Central memory CD4-positive, alpha-beta T cell (primary cell): ENCODE measurements at regions not wholly inside any gene's neighbourhood (a gene's known extent, or its start where the extent isn't known, plus 50 kb on each side); places are given as distances from the start of the nearest gene placed in this dataset.
"Not testable (repeated sequence)": the region's sequence is repeated elsewhere in the genome, so short reads cannot be mapped to it uniquely, and the experiment has no call there.

Experiments
- DNase-seq: peaks from one replicate; pipeline ENCODE4 v3.0.0; 2022

DNA sequence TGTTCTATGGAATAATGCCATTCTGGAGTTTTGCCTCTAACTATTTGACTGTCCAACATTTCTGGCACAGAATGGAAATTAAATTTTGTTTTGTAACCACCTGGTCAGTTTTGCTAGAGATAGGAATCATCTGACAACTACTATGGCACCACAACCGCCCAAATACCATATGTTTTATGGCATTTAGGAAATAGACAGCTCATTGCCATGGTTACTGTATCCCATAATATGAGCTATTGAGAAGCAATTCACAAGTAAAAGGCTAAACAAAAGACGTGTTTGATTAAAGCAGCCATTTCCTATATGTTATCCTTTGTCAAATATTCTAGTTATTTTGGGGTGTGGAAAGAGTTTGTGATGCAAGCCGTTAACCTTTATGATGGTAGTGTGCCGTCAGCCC lies 1105.3 kb upstream of the LCORL start:
- no peak for DNase-seq

DNA sequence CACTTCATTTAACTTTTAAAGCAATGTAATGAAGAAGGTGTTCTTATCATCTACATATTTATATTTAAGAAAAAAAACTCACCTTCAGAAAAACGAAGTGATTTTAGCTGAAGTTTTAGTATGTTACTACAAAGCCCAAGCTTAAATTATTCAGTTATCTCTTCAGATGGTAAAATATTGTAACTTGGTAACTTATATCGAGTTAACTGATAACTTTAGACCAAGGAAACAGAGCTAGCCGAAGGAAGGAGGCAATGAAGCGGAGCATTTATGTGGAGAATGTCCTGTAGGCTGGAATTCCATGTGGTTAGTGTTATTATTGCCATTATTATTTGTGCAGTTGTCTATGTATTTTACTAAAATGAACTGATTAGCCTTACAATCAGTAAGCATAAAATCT lies 1102.1 kb upstream of the LCORL start:
- no peak for DNase-seq

DNA sequence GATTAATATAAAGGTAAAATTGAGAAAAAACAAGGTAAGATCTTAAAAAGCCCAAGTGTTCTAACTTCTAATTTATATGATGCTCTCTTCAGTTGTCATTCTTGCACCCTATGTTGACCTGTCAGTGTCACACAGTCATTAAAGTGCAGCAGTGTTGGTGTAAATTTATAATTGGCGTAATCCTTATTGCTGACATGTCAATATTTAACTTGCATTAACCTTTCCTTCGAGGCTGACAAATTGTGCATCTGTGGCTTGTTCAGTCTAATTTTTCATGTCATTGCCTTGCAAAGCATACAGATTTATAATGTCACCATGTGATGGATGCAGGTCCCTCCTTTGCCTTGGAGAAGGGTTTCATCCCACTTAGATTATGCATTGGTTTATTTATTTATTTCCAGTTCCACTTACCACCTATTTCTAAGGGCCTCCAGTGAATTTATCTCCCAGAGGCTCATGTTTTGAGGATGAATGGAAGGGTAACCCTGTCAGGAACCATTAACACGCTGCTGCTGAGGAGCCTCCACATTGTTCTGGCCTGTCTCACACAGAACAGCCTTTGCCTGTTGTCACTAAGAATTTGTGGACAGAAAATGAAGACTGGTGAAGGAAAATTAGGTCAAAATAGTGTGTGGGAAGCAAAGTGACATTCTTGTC lies 1098.5 kb upstream of the LCORL start:
- no peak for DNase-seq

DNA sequence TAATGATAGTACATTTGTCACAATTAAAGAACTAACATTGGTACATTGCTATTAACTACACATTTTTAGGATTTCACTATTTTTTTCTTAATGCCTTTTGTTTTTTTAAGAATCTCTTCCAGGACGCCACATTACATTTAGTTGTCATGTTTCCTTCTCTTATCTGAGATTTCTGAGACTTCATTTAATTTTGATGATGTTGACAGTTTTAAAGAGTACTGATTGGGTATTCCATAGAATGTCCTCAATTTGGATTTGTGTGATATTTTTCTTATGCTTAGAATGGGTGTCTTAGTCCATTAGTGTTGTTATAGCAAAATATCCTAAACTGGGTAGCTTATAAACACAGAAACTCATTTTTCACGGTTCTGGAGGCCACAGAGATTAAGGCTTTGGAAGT lies 1095.5 kb upstream of the LCORL start:
- no peak for DNase-seq

DNA sequence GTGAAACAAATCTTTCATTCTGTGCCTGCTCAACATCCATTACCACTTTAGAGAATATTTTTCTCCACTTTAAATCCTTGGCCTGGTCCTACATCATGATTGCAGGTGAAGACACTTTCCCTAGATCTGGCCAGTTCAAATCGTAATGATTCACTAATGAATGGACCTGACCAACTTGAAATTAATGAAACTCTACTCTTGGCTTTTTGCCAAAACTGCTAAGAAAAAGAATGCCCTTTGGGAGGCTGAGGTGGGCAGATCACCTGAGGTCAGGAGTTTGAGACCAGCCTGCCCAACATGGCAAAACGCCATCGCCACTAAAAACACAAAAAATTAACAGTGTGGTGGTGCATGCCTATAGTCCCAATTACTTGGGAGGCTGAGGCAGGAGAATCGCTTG lies 1082.6 kb upstream of the LCORL start:
- no peak for DNase-seq

DNA sequence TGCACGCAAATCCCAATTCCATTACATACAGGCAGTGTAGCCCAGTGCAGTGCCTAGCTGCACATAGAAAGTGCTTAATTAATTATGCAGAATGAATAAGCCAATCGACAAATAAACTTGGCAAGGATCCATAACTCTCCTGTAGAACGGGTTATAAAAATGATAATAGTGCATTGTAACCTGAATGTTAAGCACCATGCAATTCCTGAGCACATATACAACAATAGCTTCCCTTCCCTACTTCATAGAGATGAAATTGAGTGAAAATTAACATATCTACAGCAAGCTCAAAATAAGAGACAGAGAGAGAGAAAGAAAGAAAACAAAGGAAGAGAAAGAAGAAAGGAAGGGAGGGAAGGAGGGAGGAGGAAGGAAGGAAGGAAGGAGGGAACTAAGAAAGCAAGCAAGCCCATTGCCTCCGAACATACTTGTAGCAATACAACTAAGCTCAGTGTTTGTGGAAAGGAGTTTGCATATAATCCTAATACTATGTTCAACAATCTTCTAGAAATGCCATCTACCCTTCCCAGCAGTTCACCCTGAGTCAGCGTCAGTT lies 1074.0 kb upstream of the LCORL start:
- DNase-seq, result no peak

DNA sequence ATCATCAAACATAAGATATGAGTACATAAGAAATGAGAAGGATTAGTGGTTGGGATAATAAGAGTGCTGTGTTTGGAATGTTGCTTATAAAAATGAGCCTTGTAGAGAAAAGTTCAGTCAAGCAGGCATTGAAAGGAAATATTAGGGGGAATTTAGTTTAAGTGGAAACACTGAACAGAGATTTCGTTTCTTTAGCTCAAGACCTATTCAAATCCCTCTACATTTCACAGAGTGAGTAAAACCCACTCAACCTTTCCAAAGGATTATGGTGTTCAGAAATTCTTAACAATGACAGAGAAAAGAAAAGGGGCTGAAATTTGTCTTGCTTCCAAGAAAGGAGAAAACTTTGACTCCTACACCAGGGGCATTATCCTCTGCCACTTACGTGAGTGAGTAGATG lies 1072.4 kb upstream of the LCORL start:
- DNase-seq, result no peak

DNA sequence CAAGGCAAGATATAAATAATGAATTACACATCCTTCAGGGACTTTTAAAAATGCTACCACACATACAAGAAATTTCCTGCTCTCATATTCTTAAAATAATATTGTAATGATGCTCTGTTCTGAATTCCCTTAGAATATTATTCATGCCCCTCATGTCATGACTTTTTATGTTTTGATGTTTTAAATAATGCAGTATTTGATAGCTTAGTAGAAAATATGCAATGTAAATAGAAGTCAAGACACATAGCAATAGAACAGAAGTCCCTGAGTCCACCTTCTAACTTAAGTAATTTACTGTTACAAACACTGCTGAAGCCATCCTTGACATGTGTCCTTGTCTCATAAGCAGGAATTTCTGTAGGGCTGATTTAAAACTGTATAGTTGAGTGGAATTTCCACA lies 1071.2 kb upstream of the LCORL start:
- DNase-seq, result no peak

DNA sequence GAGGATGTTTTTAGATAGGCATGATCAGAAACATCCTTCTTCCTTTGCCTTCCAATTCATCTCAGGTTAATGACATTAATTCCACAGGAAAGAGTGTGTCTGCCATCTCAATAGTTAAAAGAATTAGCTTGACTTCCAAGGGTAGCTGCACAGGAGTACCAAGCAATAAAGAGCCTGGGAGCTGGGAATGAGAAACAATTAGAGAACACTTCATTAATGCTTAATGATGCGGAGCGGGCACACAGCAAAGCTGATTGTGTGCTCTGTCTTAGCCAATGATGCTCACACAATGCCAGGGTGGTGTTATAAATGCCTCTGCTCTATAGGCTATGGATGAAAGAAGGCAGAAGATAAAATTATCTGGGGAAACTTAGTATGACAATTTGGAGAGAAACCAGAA lies 1052.5 kb upstream of the LCORL start:
- no peak for DNase-seq

DNA sequence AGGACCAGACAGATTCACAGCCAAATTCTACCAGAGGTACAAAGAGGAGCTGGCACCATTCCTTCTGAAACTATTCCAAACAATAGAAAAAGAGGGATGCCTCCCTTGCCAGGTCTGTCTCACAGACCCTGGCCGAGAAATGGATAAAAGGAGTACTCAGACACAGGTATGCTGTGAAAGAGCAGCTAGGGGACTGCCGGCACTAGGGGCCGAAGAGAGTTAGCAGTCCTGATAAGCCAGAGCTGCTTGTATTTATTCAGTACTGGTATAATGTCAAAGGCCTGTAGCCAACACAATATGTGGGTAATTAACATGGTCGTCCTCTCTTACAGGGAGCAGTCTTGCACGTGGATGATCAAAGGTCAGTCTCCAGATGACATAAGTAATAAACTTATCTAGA lies 1042.1 kb upstream of the LCORL start:
- DNase-seq, result no peak

DNA sequence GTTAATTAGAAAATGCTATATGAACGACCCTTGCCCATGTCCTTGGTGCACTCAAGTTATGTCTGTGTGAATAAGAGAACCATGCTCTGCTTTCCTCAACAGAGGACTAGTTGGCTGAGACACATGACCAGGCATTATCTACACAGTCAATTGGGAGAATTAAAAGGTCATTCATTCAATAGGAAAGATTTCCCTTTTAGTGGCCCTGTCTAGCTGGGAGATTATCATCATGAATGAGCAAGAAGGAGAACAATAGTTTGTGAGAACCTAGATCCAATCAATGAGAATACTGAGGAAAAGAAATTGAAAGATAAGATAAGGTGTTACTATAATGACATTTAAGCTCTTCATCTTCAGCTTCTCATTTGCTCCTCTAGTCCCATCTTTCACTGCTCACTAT lies 1033.4 kb upstream of the LCORL start:
- no peak for DNase-seq

DNA sequence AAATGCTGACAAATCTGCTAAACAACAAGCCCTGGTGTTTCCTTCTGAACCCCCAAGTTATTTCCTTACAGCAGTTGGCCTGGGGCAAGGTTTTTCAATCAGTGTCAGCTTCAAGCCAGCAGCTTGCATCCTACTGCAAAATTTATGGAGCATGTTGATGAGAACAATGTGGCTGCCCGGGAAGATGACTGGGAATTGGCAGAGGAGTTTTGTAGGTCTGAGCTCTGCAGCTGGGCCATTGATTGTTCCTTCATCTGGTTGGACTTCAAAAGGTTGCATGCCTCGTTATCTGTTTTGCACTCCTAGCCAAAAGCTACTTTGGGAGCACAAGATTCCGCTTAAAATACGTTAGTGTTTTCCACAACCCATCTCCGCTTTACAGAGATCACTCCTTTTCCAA lies 1030.3 kb upstream of the LCORL start:
- no peak for DNase-seq

DNA sequence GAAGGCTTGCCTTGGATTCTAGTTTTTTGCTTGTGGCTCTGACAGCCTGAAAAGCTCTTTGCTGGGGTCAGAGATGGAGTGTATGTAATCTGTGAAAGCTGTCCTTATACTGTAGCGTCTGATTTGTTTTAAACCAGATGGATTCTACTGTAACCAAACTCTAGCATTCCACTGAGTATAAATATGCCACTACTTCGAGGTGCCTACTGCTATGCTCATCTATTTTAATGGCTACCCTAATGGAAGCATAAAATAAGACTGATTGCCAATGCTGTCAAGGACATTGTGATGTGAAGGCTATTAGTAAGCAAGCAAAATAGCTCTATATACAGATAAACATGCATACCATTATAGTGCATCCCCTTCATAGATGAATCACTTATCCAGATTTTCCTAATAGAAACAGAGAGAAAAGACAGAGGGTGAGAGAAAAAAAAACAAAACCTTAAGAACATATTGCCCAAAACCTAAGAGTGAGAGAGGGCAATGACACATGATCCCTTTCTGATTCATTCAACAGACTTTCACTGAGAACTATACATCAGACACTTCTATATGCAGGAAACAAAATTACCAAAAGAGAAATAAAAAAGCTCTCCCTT lies 1025.8 kb upstream of the LCORL start:
- no peak for DNase-seq

DNA sequence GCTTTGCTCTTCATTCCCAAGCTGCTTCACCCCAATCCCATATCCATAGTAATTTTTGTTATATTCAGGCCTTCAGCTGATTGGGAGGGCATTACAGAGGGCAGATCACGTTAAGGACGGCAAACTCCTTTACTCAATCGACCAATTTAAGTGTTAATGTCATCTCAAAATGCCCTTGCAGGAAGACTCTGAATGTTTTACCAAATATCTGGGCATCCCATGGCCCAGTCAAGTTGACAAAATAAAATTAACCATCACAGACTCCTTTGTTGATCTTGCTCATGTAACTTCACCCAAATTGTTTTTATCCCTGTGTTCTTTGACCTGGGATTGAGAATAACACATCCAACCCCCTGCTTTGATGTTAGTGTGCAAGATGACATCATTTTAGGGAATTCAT lies 1018.3 kb upstream of the LCORL start:
- DNase-seq, result no peak

DNA sequence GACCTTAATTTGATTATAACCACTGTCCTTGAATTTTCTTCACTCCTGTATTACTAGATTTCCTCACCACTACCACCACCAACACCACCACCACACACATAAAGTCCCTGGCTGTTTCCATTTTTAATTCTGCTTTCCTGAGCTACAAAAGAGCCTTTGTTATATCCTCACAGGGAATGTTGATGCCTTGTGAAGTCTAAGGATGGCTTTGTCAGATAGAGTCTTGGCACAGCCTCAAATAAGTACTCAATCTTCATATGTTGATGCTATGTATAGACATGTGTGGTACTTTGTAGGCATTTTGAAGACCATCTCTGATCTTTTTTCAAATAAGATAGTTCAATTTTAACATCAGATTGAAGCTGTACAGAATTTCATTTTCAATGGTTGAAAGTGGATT lies 1016.7 kb upstream of the LCORL start:
- no peak for DNase-seq

DNA sequence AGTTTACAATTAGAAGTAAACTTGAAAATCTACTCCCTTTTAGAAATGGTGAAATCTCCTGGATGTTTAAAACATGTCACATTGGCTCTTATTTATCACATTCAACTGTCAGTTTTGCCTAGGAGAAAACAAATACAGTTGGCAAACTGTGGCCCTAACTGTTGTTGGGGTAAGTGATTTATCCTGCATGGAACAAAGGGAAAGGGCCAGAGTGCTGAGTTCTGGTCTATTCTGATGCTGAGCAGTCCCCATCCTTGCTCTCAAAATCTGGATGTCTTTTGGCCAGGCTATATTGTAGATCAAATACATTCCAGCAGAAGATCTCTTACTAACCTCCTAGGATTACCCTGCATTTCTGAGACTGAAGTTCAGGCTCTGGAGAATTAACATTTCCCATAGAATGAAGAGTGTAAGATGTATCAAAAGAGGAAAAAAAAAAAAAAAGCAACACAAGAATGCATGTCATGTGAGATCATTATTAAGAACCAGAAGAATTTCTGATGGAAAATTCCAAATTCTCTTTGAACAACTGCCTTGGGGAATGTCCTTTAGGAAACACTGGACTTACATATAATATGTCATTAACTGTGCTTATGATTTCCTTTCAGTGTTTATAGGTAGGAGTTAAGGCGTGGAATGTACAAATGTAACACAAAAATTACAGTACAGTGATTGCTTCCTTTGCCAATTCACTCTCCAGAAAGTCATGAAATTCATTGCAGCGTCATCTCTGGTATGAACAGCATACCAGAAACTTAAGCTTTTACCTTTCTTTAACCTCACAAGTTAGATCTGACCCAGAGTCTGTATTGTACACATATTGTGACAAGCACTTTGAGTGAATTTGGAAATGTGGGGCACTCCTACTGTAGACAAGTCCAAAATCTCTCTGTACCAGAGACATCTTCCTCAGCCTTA lies 1012.5 kb upstream of the LCORL start:
- no peak for DNase-seq

DNA sequence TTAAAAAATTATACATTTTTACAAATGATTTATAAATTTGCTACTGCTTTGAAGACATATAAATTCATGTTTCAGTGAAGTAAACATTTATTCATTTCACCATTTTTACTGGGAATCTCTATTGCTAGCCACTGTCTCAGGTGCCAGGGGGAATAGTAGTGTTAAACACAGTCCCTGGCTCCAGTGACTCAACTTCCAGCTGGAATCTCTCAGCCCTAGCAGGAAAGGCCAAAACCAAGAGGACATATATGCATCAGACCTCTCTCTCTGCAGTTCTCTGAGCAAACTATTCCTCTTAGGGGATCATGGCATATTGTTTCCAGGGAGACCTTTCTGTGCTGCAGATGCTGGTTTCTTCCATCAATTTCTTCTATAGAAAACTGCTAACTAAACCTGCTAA lies 1009.0 kb upstream of the LCORL start:
- no peak for DNase-seq

DNA sequence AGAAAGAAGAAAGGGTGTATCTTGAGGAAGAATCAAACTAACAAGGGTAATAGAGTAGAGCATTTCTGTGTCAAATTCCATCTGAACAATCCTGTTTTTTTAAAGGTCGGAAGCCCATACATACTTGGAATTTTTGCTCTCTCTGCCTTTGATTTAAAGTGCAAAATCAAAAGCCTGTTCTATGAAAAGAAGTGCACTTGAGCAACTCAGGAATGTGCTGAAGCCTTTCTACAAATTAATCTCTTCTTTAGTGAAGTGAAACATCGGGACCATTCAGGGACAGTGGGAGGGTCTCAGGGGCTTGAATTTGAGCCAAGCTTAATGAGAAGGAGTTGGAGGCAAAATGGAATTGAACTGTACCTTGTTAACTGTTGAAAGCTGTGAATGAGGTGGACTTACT lies 1008.5 kb upstream of the LCORL start:
- DNase-seq, result no peak

DNA sequence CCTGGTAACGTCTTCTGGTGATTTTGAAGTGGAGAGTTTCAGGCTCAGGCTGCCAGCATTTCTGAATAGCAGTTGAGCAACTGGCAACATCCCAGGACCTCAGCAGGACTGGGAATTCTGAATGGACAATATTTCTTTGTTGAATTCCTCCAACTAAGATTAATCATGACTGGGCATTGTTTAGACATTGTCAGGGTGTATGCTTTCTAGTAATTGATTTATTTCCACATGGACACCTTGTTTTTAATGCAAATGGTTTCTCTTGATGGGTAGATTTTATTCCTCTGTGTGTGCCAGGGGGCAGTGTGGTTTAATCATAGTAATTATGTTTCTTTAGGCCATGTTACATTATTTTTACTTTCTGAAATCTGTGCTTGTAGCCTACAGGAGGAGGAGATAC lies 1004.7 kb upstream of the LCORL start:
- no peak for DNase-seq

DNA sequence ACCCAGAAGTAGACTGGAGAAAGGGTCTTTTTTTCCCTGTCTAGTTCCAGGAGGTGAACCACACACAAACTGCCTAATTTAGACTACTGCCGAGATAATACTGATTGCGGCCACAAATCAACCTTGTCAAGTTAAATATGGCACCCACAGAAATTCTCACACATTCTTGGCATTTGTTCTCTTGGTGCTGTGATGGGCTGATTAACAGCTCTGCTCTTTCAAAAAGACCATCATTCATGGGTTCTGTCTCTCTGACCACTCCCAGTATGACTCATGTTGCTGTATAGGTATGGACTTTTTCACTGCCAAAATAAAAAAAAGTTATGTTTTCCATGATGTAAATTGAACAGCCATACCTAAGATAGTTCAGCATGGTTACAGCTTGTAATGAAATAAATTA lies 1003.5 kb upstream of the LCORL start:
- no peak for DNase-seq

DNA sequence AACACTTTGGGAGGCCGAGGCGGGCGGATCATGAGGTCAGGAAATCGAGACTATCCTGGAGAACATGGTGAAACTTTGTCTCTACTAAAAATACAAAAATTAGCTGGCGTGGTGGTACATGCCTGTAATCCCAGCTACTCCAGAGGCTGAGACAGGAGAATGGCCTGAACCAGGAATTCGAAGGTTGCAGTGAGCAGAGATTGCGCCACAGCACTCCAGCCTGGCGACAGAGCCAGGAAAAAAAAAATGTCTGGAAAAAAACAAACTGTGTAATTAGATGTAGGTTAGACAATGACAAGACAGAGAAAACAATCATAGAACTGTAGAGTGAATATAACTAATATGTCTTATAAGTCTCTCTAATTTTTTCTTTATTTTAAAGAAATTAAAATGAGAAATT lies 1002.5 kb upstream of the LCORL start:
- no peak for DNase-seq

DNA sequence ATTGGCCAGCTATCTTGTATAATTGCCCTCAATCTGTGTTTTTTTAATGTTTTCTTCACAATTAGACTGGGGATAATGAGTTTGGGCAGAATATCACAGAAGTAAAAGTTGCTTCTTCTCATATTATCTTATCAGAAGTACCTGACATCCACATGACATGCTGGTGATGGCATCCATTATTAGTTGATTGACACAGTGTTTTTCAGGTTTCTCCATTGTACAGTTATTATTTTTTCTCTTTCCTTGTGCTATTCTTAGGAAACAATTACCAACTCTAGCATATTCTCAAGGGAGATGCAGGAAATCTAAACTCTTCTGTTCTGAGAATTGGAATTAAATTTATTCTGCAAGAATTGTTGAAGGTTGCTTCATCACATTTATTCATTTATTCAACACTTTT lies 1000.1 kb upstream of the LCORL start:
- DNase-seq, result no peak

DNA sequence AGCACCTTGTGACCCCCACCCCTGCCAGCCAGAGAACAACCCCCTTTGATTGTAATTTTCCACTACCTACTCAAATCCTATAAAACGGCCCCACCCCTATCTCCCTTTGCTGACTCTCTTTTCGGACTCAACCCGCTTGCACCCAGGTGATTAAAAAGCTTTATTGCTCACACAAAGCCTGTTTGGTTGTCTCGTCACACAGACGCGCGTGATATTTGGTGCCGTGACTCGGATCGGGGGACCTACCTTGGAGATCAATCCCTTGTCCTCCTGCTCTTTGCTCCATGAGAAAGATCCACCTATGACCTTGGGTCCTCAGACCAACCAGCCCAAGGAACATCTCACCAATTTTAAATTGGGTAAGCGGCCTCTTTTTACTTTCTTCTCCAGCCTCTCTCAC lies 995.0 kb upstream of the LCORL start:
- not testable (repeated sequence) for DNase-seq

DNA sequence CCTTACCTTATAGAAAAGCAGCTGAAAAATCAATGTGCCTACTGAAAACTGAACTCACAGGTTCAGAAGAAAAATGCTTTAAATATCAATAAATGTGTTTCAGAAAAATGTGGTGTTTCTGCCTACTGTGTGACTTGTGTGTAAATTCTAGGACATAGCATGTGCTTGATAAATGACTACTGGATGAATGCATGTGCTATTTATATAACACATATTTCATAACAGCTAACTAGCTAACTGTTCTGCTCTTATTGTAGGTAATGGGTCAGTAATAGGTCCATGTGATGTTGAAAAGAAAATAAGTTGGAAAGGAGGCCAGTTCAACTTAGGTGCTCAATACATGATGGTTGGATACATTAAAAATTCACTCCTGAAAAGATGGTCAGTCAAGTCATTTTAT lies 993.0 kb upstream of the LCORL start:
- no peak for DNase-seq
